H1 (cell line): ENCODE measurements at regions not wholly inside any gene's neighbourhood (a gene's known extent, or its start where the extent isn't known, plus 50 kb on each side); places are given as distances from the start of the nearest gene placed in this dataset.

ENCODE experiments used
- GTF2F1 ChIP-seq: IDR thresholded peaks from 2 replicates; pipeline ENCODE4 v1.6.1; 2012; ENCODE audit warnings: low read depth, low read length, improper control_type of control experiment, borderline replicate concordance

GRCh38 chr22:48551716-48552268 lies 1275.9 kb downstream of the BRD1 start (continued):
- TF ChIP-seq GTF2F1 = no peak
- TF ChIP-seq, all 59 proteins: peak for 0
